GM12878 (cell line): ENCODE measurements at regions not wholly inside any gene's neighbourhood (a gene's known extent, or its start where the extent isn't known, plus 50 kb on each side); places are given as distances from the start of the nearest gene placed in this dataset.

Experiments used
- CEBPB ChIP-seq, 2 experiments: fragments of 150-350 bp in 1 of 2; IDR thresholded peaks; 2 replicates each; pipeline ENCODE4 v1.6.1; 2012 to 2014; ENCODE audit warnings: low read depth in 2 of 2, low read length in 2 of 2, borderline replicate concordance in 1 of 2, inconsistent platforms in 1 of 2
- EGR1 ChIP-seq, 2 experiments: IDR thresholded peaks; 1 replicate in 1 of 2; 2 replicates in 1 of 2; pipeline ENCODE4 v1.6.1; 2011 to 2012; ENCODE audit warnings: low read depth in 2 of 2, low read length in 2 of 2, borderline replicate concordance in 1 of 2, mild to moderate bottlenecking in 1 of 2, moderate library complexity in 1 of 2
- EZH2 ChIP-seq: IDR thresholded peaks from 2 replicates; pipeline ENCODE4 v1.6.1; 2012; ENCODE audit warnings: low read depth, mild to moderate bottlenecking, control low read depth, inconsistent platforms, low read length, borderline replicate concordance; ENCODE audit not compliant: control insufficient read depth
- NFXL1 ChIP-seq: fragments of 450-650 bp; IDR thresholded peaks from 2 replicates; pipeline ENCODE4 v1.6.1; 2017; ENCODE audit warnings: antibody characterized with exemption, mild to moderate bottlenecking, borderline replicate concordance
- PAX8 ChIP-seq: fragments of 450-650 bp; IDR thresholded peaks from 2 replicates; pipeline ENCODE4 v1.6.1; 2017; ENCODE audit warnings: mild to moderate bottlenecking, moderate library complexity
- TCF7 ChIP-seq: IDR thresholded peaks from 2 replicates; pipeline ENCODE4 v1.6.1; 2014; ENCODE audit warnings: antibody characterized with exemption, borderline replicate concordance
- USF1 ChIP-seq: IDR thresholded peaks from 2 replicates; pipeline ENCODE4 v1.6.1; 2011; ENCODE audit warnings: borderline replicate concordance, low read depth, mild to moderate bottlenecking, moderate library complexity, mixed read lengths, low read length; ENCODE audit not compliant: insufficient read depth; ENCODE audit errors: extremely low read length
- TF ChIP-seq, protein P1 (sequence below), 3 experiments: IDR thresholded peaks in 2 of 3; conservative IDR thresholded peaks in 1 of 3; 2 replicates each; pipeline ENCODE4 v1.5.1; 2011; ENCODE audit warnings: low read depth in 3 of 3, low read length in 3 of 3, mild to moderate bottlenecking in 3 of 3, control low read depth in 2 of 3, moderate library complexity in 2 of 3, inconsistent platforms in 1 of 3, mixed read lengths in 1 of 3; ENCODE audit not compliant: control insufficient read depth in 2 of 3, insufficient read depth in 1 of 3; ENCODE audit errors: extremely low read depth in 1 of 3
- TF ChIP-seq, protein P2 (sequence below): fragments of 150-350 bp; IDR thresholded peaks from 2 replicates; pipeline ENCODE4 v1.6.1; 2016; ENCODE audit warnings: low read depth, low read length

GRCh38 chr2:8393506-8393905 is 288.4 kb upstream of the ID2 start:
- TF ChIP-seq, protein P1, sequence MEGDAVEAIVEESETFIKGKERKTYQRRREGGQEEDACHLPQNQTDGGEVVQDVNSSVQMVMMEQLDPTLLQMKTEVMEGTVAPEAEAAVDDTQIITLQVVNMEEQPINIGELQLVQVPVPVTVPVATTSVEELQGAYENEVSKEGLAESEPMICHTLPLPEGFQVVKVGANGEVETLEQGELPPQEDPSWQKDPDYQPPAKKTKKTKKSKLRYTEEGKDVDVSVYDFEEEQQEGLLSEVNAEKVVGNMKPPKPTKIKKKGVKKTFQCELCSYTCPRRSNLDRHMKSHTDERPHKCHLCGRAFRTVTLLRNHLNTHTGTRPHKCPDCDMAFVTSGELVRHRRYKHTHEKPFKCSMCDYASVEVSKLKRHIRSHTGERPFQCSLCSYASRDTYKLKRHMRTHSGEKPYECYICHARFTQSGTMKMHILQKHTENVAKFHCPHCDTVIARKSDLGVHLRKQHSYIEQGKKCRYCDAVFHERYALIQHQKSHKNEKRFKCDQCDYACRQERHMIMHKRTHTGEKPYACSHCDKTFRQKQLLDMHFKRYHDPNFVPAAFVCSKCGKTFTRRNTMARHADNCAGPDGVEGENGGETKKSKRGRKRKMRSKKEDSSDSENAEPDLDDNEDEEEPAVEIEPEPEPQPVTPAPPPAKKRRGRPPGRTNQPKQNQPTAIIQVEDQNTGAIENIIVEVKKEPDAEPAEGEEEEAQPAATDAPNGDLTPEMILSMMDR (IDR thresholded peaks at IDR 0.05 in 2 of 3, conservative IDR thresholded peaks at IDR 0.05 in 1 of 3; ENCODE audit: control insufficient read depth in 2 of 3, extremely low read depth in 1 of 3, insufficient read depth in 1 of 3, low read depth in 3 of 3, low read length in 3 of 3): no peak
- TF ChIP-seq, protein P2, sequence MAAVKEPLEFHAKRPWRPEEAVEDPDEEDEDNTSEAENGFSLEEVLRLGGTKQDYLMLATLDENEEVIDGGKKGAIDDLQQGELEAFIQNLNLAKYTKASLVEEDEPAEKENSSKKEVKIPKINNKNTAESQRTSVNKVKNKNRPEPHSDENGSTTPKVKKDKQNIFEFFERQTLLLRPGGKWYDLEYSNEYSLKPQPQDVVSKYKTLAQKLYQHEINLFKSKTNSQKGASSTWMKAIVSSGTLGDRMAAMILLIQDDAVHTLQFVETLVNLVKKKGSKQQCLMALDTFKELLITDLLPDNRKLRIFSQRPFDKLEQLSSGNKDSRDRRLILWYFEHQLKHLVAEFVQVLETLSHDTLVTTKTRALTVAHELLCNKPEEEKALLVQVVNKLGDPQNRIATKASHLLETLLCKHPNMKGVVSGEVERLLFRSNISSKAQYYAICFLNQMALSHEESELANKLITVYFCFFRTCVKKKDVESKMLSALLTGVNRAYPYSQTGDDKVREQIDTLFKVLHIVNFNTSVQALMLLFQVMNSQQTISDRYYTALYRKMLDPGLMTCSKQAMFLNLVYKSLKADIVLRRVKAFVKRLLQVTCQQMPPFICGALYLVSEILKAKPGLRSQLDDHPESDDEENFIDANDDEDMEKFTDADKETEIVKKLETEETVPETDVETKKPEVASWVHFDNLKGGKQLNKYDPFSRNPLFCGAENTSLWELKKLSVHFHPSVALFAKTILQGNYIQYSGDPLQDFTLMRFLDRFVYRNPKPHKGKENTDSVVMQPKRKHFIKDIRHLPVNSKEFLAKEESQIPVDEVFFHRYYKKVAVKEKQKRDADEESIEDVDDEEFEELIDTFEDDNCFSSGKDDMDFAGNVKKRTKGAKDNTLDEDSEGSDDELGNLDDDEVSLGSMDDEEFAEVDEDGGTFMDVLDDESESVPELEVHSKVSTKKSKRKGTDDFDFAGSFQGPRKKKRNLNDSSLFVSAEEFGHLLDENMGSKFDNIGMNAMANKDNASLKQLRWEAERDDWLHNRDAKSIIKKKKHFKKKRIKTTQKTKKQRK: no peak
- TF ChIP-seq CEBPB (IDR thresholded peaks at IDR 0.05; ENCODE audit: borderline replicate concordance in 1 of 2, low read depth in 2 of 2, low read length in 2 of 2): no peak
- TF ChIP-seq EGR1 (IDR thresholded peaks at IDR 0.05; ENCODE audit: borderline replicate concordance in 1 of 2, low read depth in 2 of 2, low read length in 2 of 2): no peak
- TF ChIP-seq PAX8: no peak
- no peak for TF ChIP-seq NFXL1
- no peak for TF ChIP-seq EZH2
- no peak for TF ChIP-seq TCF7
- TF ChIP-seq USF1: no peak
